Muscle layer of colon (tissue), 2 donors: ENCODE measurements at regions not wholly inside any gene's neighbourhood (a gene's known extent, or its start where the extent isn't known, plus 50 kb on each side); places are given as distances from the start of the nearest gene placed in this dataset.

Experiments
- H3K27ac ChIP-seq: one replicate; pipeline ENCODE4 v1.7.0; 2013; ENCODE audit warnings: low read depth, mild to moderate bottlenecking, low read length, moderate library complexity
- H3K27me3 ChIP-seq, 2 donors: one replicate each; pipeline ENCODE4 v1.7.0; 2013; ENCODE audit warnings: low read length in 2 of 2, mild to moderate bottlenecking in 2 of 2; ENCODE audit not compliant: insufficient read depth in 2 of 2, control insufficient read depth in 1 of 2
- H3K36me3 ChIP-seq: one replicate; pipeline ENCODE4 v1.7.0; 2013; ENCODE audit warnings: mild to moderate bottlenecking, low read length; ENCODE audit not compliant: insufficient read depth
- H3K4me1 ChIP-seq: one replicate; pipeline ENCODE4 v1.7.0; 2013; ENCODE audit warnings: mild to moderate bottlenecking, low read length; ENCODE audit not compliant: insufficient read depth
- H3K4me3 ChIP-seq, 2 donors: one replicate each; pipeline ENCODE4 v1.7.0; 2013; ENCODE audit warnings: low read length in 2 of 2, low read depth in 1 of 2, mild to moderate bottlenecking in 1 of 2, moderate library complexity in 1 of 2
- H3K9ac ChIP-seq: one replicate; pipeline ENCODE4 v1.7.0; 2013; ENCODE audit warnings: low read length
- H3K9me3 ChIP-seq: one replicate; pipeline ENCODE4 v1.7.0; 2013; ENCODE audit warnings: mild to moderate bottlenecking, low read length
- donor health status: abdominal sarcoma.
- donor health status: Adenocarcinoma of cecum.

- Histone ChIP-seq H3K9ac (no peak overlapping the region), H3K36me3 (no peaks in the 10 kb centered on the region), H3K27me3 (no peaks in the 10 kb centered on the region), H3K9me3 (no peaks in the 10 kb centered on the region), H3K4me1 (no peaks in the 10 kb centered on the region), H3K4me3 (no peak overlapping the region), H3K27ac (no peak overlapping the region)
Observed at GRCh38 chr3:178263236-178263916, 272.9 kb upstream of the KCNMB2 start.

GRCh38 chr3:178267158-178267844, 268.9 kb upstream of the KCNMB2 start:
- Histone ChIP-seq H3K4me3 (no peak overlapping the region), H3K27me3 (no peaks in the 10 kb centered on the region), H3K36me3 (no peaks in the 10 kb centered on the region), H3K9ac (no peak overlapping the region), H3K27ac (no peak overlapping the region), H3K9me3 (no peaks in the 10 kb centered on the region), H3K4me1 (no peaks in the 10 kb centered on the region)

GRCh38 chr3:178270838-178271237, 265.4 kb upstream of the KCNMB2 start:
- H3K36me3 ChIP-seq = no peaks in the 10 kb centered on the region
- H3K27me3 ChIP-seq = no peaks in the 10 kb centered on the region
- no peak overlapping the region for H3K4me3 ChIP-seq
- no peaks in the 10 kb centered on the region for H3K9me3 ChIP-seq
- no peaks in the 10 kb centered on the region for H3K4me1 ChIP-seq
- no peak overlapping the region for H3K9ac ChIP-seq
- H3K27ac ChIP-seq = no peak overlapping the region

- Histone ChIP-seq H3K36me3 (no peaks in the 10 kb centered on the region), H3K27me3 (no peaks in the 10 kb centered on the region), H3K4me3 (no peak overlapping the region), H3K27ac (no peak overlapping the region), H3K9me3 (no peaks in the 10 kb centered on the region), H3K4me1 (no peaks in the 10 kb centered on the region), H3K9ac (no peak overlapping the region)
Observed at GRCh38 chr3:178271740-178272387, 264.4 kb upstream of the KCNMB2 start.

DNA sequence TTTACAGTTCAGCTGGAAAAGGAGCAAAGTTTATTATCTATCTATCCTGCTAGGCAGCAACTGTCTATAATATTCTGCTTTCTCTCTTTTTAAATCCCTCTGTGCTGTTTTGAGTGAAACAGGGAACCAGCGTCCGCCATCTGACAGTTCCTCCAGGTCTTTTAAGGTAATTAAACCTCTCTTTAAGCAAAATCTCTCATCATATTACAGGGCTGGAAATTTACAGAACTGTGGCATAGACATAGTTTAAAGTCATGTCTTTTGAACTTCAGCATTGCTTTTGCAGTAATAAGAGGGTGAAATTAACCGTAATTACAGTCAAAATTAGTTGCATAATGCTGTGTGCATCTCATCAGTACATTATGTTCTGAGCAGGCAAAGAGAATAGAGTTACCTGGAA, 263.4 kb upstream of the KCNMB2 start:
- Histone ChIP-seq H3K4me1 (no peaks in the 10 kb centered on the region), H3K27me3 (no peaks in the 10 kb centered on the region), H3K4me3 (no peak overlapping the region), H3K27ac (no peak overlapping the region), H3K9me3 (no peaks in the 10 kb centered on the region), H3K36me3 (no peaks in the 10 kb centered on the region), H3K9ac (no peak overlapping the region)

- Histone ChIP-seq H3K27ac (no peak overlapping the region), H3K4me1 (no peaks in the 10 kb centered on the region), H3K4me3 (no peak overlapping the region), H3K27me3 (no peaks in the 10 kb centered on the region), H3K9me3 (no peaks in the 10 kb centered on the region), H3K36me3 (no peaks in the 10 kb centered on the region), H3K9ac (no peak overlapping the region)
Observed at GRCh38 chr3:178274711-178275110, 261.5 kb upstream of the KCNMB2 start.

GRCh38 chr3:178275311-178275710, 260.9 kb upstream of the KCNMB2 start:
- Histone ChIP-seq H3K27ac (no peak overlapping the region), H3K9me3 (no peaks in the 10 kb centered on the region), H3K9ac (no peak overlapping the region), H3K36me3 (no peaks in the 10 kb centered on the region), H3K4me1 (no peaks in the 10 kb centered on the region), H3K27me3 (no peaks in the 10 kb centered on the region), H3K4me3 (no peak overlapping the region)

DNA sequence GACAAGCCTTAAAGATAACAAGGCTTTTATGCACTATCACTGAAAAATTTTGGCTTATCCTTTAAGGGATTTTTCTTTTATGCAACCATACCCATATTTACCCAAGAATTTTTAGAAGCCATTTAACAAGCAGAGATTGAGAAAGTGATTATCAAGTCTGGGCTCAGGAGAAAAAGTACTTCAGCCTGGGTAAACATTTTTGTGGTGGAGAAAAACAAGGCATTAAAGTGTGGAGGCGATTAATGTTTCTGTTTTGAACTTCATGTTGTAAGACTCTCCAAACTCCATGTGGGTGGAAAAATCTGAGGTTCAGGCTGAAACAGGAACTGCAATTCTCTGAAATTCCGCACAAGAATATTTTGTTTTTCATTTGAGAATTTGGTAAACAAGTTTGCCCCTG, 260.4 kb upstream of the KCNMB2 start:
- Histone ChIP-seq H3K9ac (no peak overlapping the region), H3K27ac (no peak overlapping the region), H3K9me3 (no peaks in the 10 kb centered on the region), H3K36me3 (no peaks in the 10 kb centered on the region), H3K27me3 (no peaks in the 10 kb centered on the region), H3K4me1 (no peaks in the 10 kb centered on the region), H3K4me3 (no peak overlapping the region)

GRCh38 chr3:178277605-178278004, 258.6 kb upstream of the KCNMB2 start:
- H3K4me1 ChIP-seq = no peaks in the 10 kb centered on the region
- no peak overlapping the region for H3K27ac ChIP-seq
- no peaks in the 10 kb centered on the region for H3K9me3 ChIP-seq
- no peak overlapping the region for H3K9ac ChIP-seq
- no peak overlapping the region for H3K4me3 ChIP-seq
- no peaks in the 10 kb centered on the region for H3K36me3 ChIP-seq
- H3K27me3 ChIP-seq = no peaks in the 10 kb centered on the region

GRCh38 chr3:178283561-178283960, 252.7 kb upstream of the KCNMB2 start:
- H3K9me3 ChIP-seq = no peaks in the 10 kb centered on the region
- no peaks in the 10 kb centered on the region for H3K4me1 ChIP-seq
- H3K4me3 ChIP-seq = no peak overlapping the region
- H3K9ac ChIP-seq = no peak overlapping the region
- no peaks in the 10 kb centered on the region for H3K27me3 ChIP-seq
- H3K27ac ChIP-seq = no peak overlapping the region
- no peaks in the 10 kb centered on the region for H3K36me3 ChIP-seq

DNA sequence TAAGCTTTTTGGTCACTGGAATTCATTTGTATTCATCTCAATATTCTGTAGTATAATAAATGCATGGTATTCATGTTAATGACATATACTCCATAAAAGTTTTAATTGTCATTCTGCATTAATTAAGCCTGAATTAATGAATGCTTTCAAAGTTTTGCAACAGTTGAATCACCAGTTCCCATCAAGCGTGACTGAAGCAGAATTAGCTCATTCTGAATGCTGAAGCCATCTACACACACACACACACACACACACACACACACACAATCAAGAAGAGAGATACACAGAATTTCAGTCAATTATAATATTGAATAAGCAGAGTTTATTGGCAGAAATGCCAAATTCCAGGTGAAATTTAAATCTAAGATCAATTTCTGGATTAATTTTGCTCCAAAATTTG, 252.1 kb upstream of the KCNMB2 start:
- Histone ChIP-seq H3K9ac (no peak overlapping the region), H3K4me1 (peaks cover under 1% of the 10 kb centered on the region), H3K27me3 (no peaks in the 10 kb centered on the region), H3K4me3 (no peak overlapping the region), H3K9me3 (no peaks in the 10 kb centered on the region), H3K27ac (no peak overlapping the region), H3K36me3 (no peaks in the 10 kb centered on the region)
